HCT116 (cell line): ENCODE measurements at regions not wholly inside any gene's neighbourhood (a gene's known extent, or its start where the extent isn't known, plus 50 kb on each side); places are given as distances from the start of the nearest gene placed in this dataset.
A peak's percentile ranks its signal among the peaks of the same experiment; 100 is the strongest.

Source experiments
- ATAC-seq: fragments of 200-7000 bp; cut with Tn5 transposase; 2 replicates; pipeline ENCODE4 v1.9.1; 2020; ENCODE audit warnings: mild to moderate bottlenecking, moderate library complexity
- BruUV-seq: library from RNA; stranded (reverse); fragments of 400-500 nt; replicated peaks from 2 replicates; lab custom pipeline; 2021; lab: Mats Ljungman, UMichigan
- CTCF ChIA-PET: fragments of 300-600 bp; sonication (Branson Sonifier 250); formaldehyde crosslinking; loops from one replicate; lab custom pipeline; 2021; ENCODE audit warnings: antibody characterized with exemption; lab: Charles Lee
- POLR2A ChIA-PET: fragments of 300-600, 350-600 bp; sonication (Branson Sonifier 250); formaldehyde crosslinking; loops from one replicate; lab custom pipeline; 2021; ENCODE audit warnings: antibody characterized with exemption; lab: Charles Lee
- RAD21 ChIA-PET, 2 experiments: fragments of 300-600 bp; sonication (Branson Sonifier 250); formaldehyde crosslinking; loops; one replicate each; lab custom pipeline; 2023; ENCODE audit warnings: low total read pairs in 2 of 2; ENCODE audit not compliant: uncharacterized antibody in 2 of 2, unreplicated experiment in 2 of 2, low non-redundant PET in 1 of 2; lab: Charles Lee
- DNase-seq: peaks from one replicate; pipeline ENCODE4 v3.0.0-alpha.2; 2010; ENCODE audit warnings: low read depth, low spot score
- H2AFZ ChIP-seq: fragments of 200-600 bp; shearing (Covaris generic), sonication (generic); 2 replicates; pipeline ENCODE4 v1.6.1; 2017; ENCODE audit warnings: low read depth, mixed run types, mixed read lengths, antibody characterized with exemption, low read length; ENCODE audit not compliant: poor library complexity, severe bottlenecking
- H3K27ac ChIP-seq: 2 replicates; pipeline ENCODE4 v1.5.1; 2012; ENCODE audit warnings: low read depth, low read length
- H3K27me3 ChIP-seq: fragments of 200-600 bp; sonication (generic); 2 replicates; pipeline ENCODE4 v1.6.1; 2016; ENCODE audit warnings: mixed run types, low read length, mixed read lengths; ENCODE audit not compliant: insufficient read depth
- H3K36me3 ChIP-seq, 2 experiments: fragments of 200-500 bp in 1 of 2; fragments of 200-600 bp in 1 of 2; sonication (Bioruptor generic) in 1 of 2; sonication (generic) in 1 of 2; 2 replicates each; pipeline versions ENCODE4 v1.5.1 to v1.6.1; 2014 to 2016; ENCODE audit warnings: low read length in 2 of 2, inconsistent platforms in 1 of 2, mixed read lengths in 1 of 2, mixed run types in 1 of 2; ENCODE audit not compliant: insufficient read depth in 2 of 2, control insufficient read depth in 1 of 2
- H3K4me1 ChIP-seq, 2 experiments: fragments of 200-600 bp in 1 of 2; sonication (generic) in 1 of 2; 2 replicates each; pipeline versions ENCODE4 v1.5.1 to v1.6.1; 2012 to 2017; ENCODE audit warnings: low read length in 2 of 2, inconsistent platforms in 1 of 2, mild to moderate bottlenecking in 1 of 2, mixed read lengths in 1 of 2, mixed run types in 1 of 2, moderate library complexity in 1 of 2; ENCODE audit not compliant: insufficient read depth in 2 of 2, control insufficient read depth in 1 of 2
- H3K4me2 ChIP-seq: fragments of 200-600 bp; sonication (generic); 2 replicates; pipeline ENCODE4 v1.6.1; 2017; ENCODE audit warnings: mixed run types, low read length, mixed read lengths
- H3K4me3 ChIP-seq, 2 experiments: fragments of 200-600 bp in 1 of 2; sonication (generic) in 1 of 2; replicated peaks in 1 of 2; 2 replicates each; pipeline ENCODE4 v1.5.1; 2011 to 2016; ENCODE audit warnings: low read length in 2 of 2, control low read depth in 1 of 2, low read depth in 1 of 2, mild to moderate bottlenecking in 1 of 2, mixed read lengths in 1 of 2, mixed run types in 1 of 2
- H3K79me2 ChIP-seq: fragments of 200-600 bp; sonication (generic); 2 replicates; pipeline ENCODE4 v1.6.1; 2017; ENCODE audit warnings: mild to moderate bottlenecking, mixed run types, low read length, moderate library complexity, mixed read lengths; ENCODE audit not compliant: insufficient read depth
- H3K9ac ChIP-seq: fragments of 200-600 bp; sonication (generic); 2 replicates; pipeline ENCODE4 v1.6.1; 2016; ENCODE audit warnings: low read length, mixed read lengths
- H3K9me2 ChIP-seq: fragments of 200-600 bp; sonication (generic), shearing (Covaris generic); 2 replicates; pipeline ENCODE4 v1.6.1; 2017; ENCODE audit warnings: mixed run types, mild to moderate bottlenecking, moderate library complexity; ENCODE audit not compliant: insufficient read depth
- H3K9me3 ChIP-seq, 2 experiments: fragments of 200-500 bp in 1 of 2; fragments of 200-600 bp in 1 of 2; sonication (Bioruptor generic) in 1 of 2; sonication (generic) in 1 of 2; 2 replicates each; pipeline ENCODE4 v1.6.1; 2014 to 2017; ENCODE audit warnings: low read length in 2 of 2, mixed read lengths in 2 of 2, inconsistent platforms in 1 of 2, low read depth in 1 of 2, mild to moderate bottlenecking in 1 of 2, mixed run types in 1 of 2, moderate library complexity in 1 of 2; ENCODE audit not compliant: control insufficient read depth in 1 of 2, insufficient read depth in 1 of 2
- H4K20me1 ChIP-seq: fragments of 200-600 bp; sonication (generic), shearing (Covaris generic); 2 replicates; pipeline ENCODE4 v1.6.1; 2017; ENCODE audit warnings: mixed run types, mild to moderate bottlenecking, moderate library complexity; ENCODE audit not compliant: insufficient read depth
- CBX3 ChIP-seq: IDR thresholded peaks from 2 replicates; pipeline ENCODE4 v1.6.1; 2012; ENCODE audit warnings: low read depth
- CEBPB ChIP-seq: IDR thresholded peaks from 2 replicates; pipeline ENCODE4 v1.6.1; 2012; ENCODE audit warnings: low read depth
- CTCF ChIP-seq, 3 experiments: fragments of 200-600 bp in 1 of 3; sonication (generic) in 1 of 3; IDR thresholded peaks in 2 of 3; conservative IDR thresholded peaks in 1 of 3; 2 replicates each; pipeline ENCODE4 v1.5.1; 2012 to 2017; ENCODE audit warnings: low read depth in 2 of 3, low read length in 2 of 3, antibody characterized with exemption in 1 of 3, borderline replicate concordance in 1 of 3, control low read depth in 1 of 3, mild to moderate bottlenecking in 1 of 3, mixed read lengths in 1 of 3, mixed run types in 1 of 3, moderate library complexity in 1 of 3; ENCODE audit not compliant: insufficient read depth in 1 of 3
- EGR1 ChIP-seq: IDR thresholded peaks from 2 replicates; pipeline ENCODE4 v1.6.1; 2012; ENCODE audit warnings: low read depth
- FOSL1 ChIP-seq: IDR thresholded peaks from 2 replicates; pipeline ENCODE4 v1.6.1; 2012; ENCODE audit warnings: low read depth
- JUND ChIP-seq: IDR thresholded peaks from 2 replicates; pipeline ENCODE4 v1.6.1; 2012
- POLR2AphosphoS5 ChIP-seq: IDR thresholded peaks from 2 replicates; pipeline ENCODE4 v1.6.1; 2011; ENCODE audit warnings: mild to moderate bottlenecking, low read depth, low read length, moderate library complexity
- RAD21 ChIP-seq: IDR thresholded peaks from 2 replicates; pipeline ENCODE4 v1.6.1; 2012; ENCODE audit warnings: low read depth, mild to moderate bottlenecking
- TCF7L2 ChIP-seq: IDR thresholded peaks from 2 replicates; pipeline ENCODE4 v1.7.0; 2011; ENCODE audit warnings: borderline replicate concordance, inconsistent platforms; ENCODE audit not compliant: insufficient read depth, insufficient read length; ENCODE audit errors: extremely low read depth
- YY1 ChIP-seq: IDR thresholded peaks from 2 replicates; pipeline ENCODE4 v1.6.1; 2011; ENCODE audit warnings: low read length, low read depth, moderate library complexity, mild to moderate bottlenecking; ENCODE audit not compliant: insufficient replicate concordance; ENCODE audit errors: extremely low read depth
- intact Hi-C: fragments of 100-400 bp; cut with micrococcal nuclease; formaldehyde crosslinking; loops from 2 replicates; pipeline ENCODE4 v1.10.0; 2022
- TF ChIP-seq, protein P1 (sequence below): IDR thresholded peaks from 2 replicates; pipeline ENCODE4 v1.6.1; 2012; ENCODE audit warnings: low read depth

DNA sequence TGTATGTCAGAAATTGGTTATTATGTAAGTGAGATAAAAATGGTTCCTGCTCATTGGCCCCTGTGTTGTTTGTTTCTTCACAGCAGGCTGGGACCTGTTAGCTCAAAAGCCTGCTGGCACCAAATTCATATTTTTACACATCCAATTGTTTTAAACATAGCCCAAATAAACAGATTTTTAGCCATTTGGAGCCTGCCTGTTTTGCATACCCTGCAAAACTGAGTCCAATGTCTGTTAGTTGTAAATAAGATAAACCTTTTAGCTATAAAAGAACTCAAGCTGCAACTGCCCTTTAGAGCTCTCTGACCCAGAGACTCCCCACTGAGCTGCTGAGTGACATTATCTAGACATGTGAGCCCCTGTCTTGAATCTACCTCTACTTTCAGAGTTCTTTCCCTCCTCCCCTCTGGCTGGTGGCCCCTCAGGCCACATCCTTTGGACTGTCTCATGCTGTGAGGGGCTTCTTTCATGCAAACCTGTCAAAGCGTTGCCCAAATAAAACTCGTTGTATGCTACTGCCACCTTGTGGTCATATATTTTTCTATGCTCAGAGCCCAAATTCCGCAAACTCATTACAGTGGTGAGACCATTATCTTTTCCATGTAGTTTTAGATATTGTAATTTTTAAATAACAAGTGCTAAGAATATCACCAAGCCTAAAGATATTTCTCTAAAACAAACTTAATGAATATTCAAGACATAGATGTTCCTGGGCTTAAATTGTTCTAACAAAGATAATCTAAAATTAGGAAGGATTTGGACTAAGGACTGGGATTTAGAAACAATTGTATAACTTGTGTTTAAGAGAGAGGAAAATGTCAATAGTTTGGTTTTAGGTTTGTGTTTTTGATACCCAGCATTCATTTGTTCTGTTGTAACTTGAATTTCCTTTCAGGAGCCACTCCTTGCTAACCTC lies 337.9 kb downstream of the AACS start:
- POLR2A ChIA-PET: no interaction called here
- H3K27me3 ChIP-seq: peaks cover 5% of the 10 kb centered on the region
- no peak for TF ChIP-seq YY1
- TF ChIP-seq RAD21: peak; percentile 85
- peak; percentile 41; the same call in 1 of the 2 replicates for TF ChIP-seq CBX3
- TF ChIP-seq JUND: no peak
- TF ChIP-seq, protein P1, sequence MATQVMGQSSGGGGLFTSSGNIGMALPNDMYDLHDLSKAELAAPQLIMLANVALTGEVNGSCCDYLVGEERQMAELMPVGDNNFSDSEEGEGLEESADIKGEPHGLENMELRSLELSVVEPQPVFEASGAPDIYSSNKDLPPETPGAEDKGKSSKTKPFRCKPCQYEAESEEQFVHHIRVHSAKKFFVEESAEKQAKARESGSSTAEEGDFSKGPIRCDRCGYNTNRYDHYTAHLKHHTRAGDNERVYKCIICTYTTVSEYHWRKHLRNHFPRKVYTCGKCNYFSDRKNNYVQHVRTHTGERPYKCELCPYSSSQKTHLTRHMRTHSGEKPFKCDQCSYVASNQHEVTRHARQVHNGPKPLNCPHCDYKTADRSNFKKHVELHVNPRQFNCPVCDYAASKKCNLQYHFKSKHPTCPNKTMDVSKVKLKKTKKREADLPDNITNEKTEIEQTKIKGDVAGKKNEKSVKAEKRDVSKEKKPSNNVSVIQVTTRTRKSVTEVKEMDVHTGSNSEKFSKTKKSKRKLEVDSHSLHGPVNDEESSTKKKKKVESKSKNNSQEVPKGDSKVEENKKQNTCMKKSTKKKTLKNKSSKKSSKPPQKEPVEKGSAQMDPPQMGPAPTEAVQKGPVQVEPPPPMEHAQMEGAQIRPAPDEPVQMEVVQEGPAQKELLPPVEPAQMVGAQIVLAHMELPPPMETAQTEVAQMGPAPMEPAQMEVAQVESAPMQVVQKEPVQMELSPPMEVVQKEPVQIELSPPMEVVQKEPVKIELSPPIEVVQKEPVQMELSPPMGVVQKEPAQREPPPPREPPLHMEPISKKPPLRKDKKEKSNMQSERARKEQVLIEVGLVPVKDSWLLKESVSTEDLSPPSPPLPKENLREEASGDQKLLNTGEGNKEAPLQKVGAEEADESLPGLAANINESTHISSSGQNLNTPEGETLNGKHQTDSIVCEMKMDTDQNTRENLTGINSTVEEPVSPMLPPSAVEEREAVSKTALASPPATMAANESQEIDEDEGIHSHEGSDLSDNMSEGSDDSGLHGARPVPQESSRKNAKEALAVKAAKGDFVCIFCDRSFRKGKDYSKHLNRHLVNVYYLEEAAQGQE: no peak
- no peak for TF ChIP-seq TCF7L2
- no peak for TF ChIP-seq EGR1
- TF ChIP-seq POLR2AphosphoS5: no peak
- TF ChIP-seq FOSL1: no peak
- no peak for TF ChIP-seq CEBPB
- peak; percentile 54 to 81 (median 76) for TF ChIP-seq CTCF (IDR thresholded peaks at IDR 0.05 in 2 of 3, conservative IDR thresholded peaks at IDR 0.05 in 1 of 3; ENCODE audit: borderline replicate concordance in 1 of 3, insufficient read depth in 1 of 3, low read depth in 2 of 3, low read length in 2 of 3)
- TF ChIP-seq, all 23 proteins: peak for 3
- CTCF ChIA-PET: interaction anchor here (0.7 to 2.7 kb wide), 7 partner anchors 14 to 463 kb away, joined by 3 to 36 read pairs (median 4); no protein-coding TSS in a partner anchor
- ATAC-seq (peak; percentile 75), DNase-seq (peak; percentile 44)
- no peaks in the 10 kb centered on the region for H3K4me1 ChIP-seq
- intact Hi-C loops: loop anchor here (1.0 to 10.0 kb wide), 4 partner anchors 72 to 498 kb away; no protein-coding TSS in a partner anchor
- H3K27ac ChIP-seq: no peak overlapping the region
- H3K9ac ChIP-seq: no peak overlapping the region
- no peak overlapping the region for H3K4me3 ChIP-seq
- no peaks in the 10 kb centered on the region for H4K20me1 ChIP-seq
- no peaks in the 10 kb centered on the region for H3K36me3 ChIP-seq
- no peaks in the 10 kb centered on the region for H3K79me2 ChIP-seq
- no peak overlapping the region for H3K4me2 ChIP-seq
- H2AFZ ChIP-seq: no peak overlapping the region
- RAD21 ChIA-PET: interaction anchor here in 1 of 2 experiments (0.7 kb wide), 1 partner anchor 77 kb away, joined by 3 read pairs; no protein-coding TSS in a partner anchor
- no TSS peak for BruUV-seq
- H3K9me3 ChIP-seq: no peaks in the 10 kb centered on the region; a peak in 1 of 4 replicates
- no peaks in the 10 kb centered on the region for H3K9me2 ChIP-seq
